HepG2 (cell line): ENCODE measurements at regions not wholly inside any gene's neighbourhood (a gene's known extent, or its start where the extent isn't known, plus 50 kb on each side); places are given as distances from the start of the nearest gene placed in this dataset.

ENCODE experiments used
- EED ChIP-seq: sonication (generic); formaldehyde crosslinking; IDR thresholded peaks from 2 replicates; pipeline ENCODE4 v1.5.0; 2020; ENCODE audit warnings: mild to moderate bottlenecking, missing genetic modification reagents
- HNRNPLL ChIP-seq: fragments of 200-400 bp; formaldehyde crosslinking; IDR thresholded peaks from 2 replicates; pipeline ENCODE4 v1.6.1; 2017; ENCODE audit warnings: mild to moderate bottlenecking, low read depth, low read length; ENCODE audit not compliant: poor library complexity, severe bottlenecking
- ISL2 ChIP-seq: sonication (generic); formaldehyde crosslinking; IDR thresholded peaks from 2 replicates; pipeline ENCODE4 v1.5.0; 2020; ENCODE audit warnings: missing genetic modification reagents
- NCOA1 ChIP-seq: sonication (generic); formaldehyde crosslinking; IDR thresholded peaks from 2 replicates; pipeline ENCODE4 v1.9.0; 2021; ENCODE audit warnings: missing genetic modification reagents
- PTBP1 ChIP-seq: fragments of 200-400 bp; formaldehyde crosslinking; IDR thresholded peaks from 2 replicates; pipeline ENCODE4 v1.6.1; 2018; ENCODE audit warnings: low read length, low read depth; ENCODE audit not compliant: poor library complexity, severe bottlenecking
- TARDBP ChIP-seq: sonication (generic); formaldehyde crosslinking; IDR thresholded peaks from 2 replicates; pipeline ENCODE4 v1.8.0; 2022; ENCODE audit warnings: mild to moderate bottlenecking, missing genetic modification reagents
- ZBTB8A ChIP-seq: sonication (generic); formaldehyde crosslinking; IDR thresholded peaks from 2 replicates; pipeline ENCODE4 v1.4.0; 2020; ENCODE audit warnings: mild to moderate bottlenecking, low read depth, missing genetic modification reagents, borderline replicate concordance
- ZFP62 ChIP-seq: sonication (generic); formaldehyde crosslinking; IDR thresholded peaks from 2 replicates; pipeline ENCODE4 v1.4.0; 2020; ENCODE audit warnings: missing genetic modification reagents
- ZNF235 ChIP-seq: sonication (generic); formaldehyde crosslinking; IDR thresholded peaks from 2 replicates; pipeline ENCODE4 v1.8.1; 2023; ENCODE audit warnings: mild to moderate bottlenecking, missing genetic modification reagents, borderline replicate concordance
- ZNF34 ChIP-seq: sonication (generic); formaldehyde crosslinking; IDR thresholded peaks from 2 replicates; pipeline ENCODE4 v1.4.0; 2020; ENCODE audit warnings: mild to moderate bottlenecking, missing genetic modification reagents, borderline replicate concordance
- ZNF530 ChIP-seq: sonication (generic); formaldehyde crosslinking; IDR thresholded peaks from 2 replicates; pipeline ENCODE4 v1.5.0; 2020; ENCODE audit warnings: low read depth, mild to moderate bottlenecking, missing genetic modification reagents
- ZNF674 ChIP-seq: sonication (generic); formaldehyde crosslinking; IDR thresholded peaks from 2 replicates; pipeline ENCODE4 v1.5.0; 2020; ENCODE audit warnings: low read depth, mild to moderate bottlenecking, missing genetic modification reagents
- ZNF788 ChIP-seq: sonication (generic); formaldehyde crosslinking; IDR thresholded peaks from 2 replicates; pipeline ENCODE4 v1.5.0; 2020; ENCODE audit warnings: mild to moderate bottlenecking, missing genetic modification reagents, borderline replicate concordance
- ZSCAN21 ChIP-seq: sonication (generic); formaldehyde crosslinking; IDR thresholded peaks from 2 replicates; pipeline ENCODE4 v1.8.0; 2022; ENCODE audit warnings: mild to moderate bottlenecking, missing genetic modification reagents, moderate library complexity, borderline replicate concordance
- TF ChIP-seq, protein P1 (sequence below): fragments of 450-650 bp; IDR thresholded peaks from 2 replicates; pipeline ENCODE4 v1.6.1; 2016
- TF ChIP-seq, protein P2 (sequence below): sonication (generic); formaldehyde crosslinking; IDR thresholded peaks from 2 replicates; pipeline ENCODE4 v1.4.0; 2020; ENCODE audit warnings: missing genetic modification reagents
- TF ChIP-seq, protein P3 (sequence below): IDR thresholded peaks from 2 replicates; pipeline ENCODE4 v1.6.1; 2016
- TF ChIP-seq, protein P4 (sequence below): sonication (generic); formaldehyde crosslinking; IDR thresholded peaks from 2 replicates; pipeline ENCODE4 v1.9.0; 2021; ENCODE audit warnings: missing genetic modification reagents, mild to moderate bottlenecking, borderline replicate concordance
- TF ChIP-seq, protein P5 (sequence below): sonication (generic); formaldehyde crosslinking; IDR thresholded peaks from 2 replicates; pipeline ENCODE4 v1.5.1; 2020; ENCODE audit warnings: mild to moderate bottlenecking, missing genetic modification reagents, moderate library complexity

DNA sequence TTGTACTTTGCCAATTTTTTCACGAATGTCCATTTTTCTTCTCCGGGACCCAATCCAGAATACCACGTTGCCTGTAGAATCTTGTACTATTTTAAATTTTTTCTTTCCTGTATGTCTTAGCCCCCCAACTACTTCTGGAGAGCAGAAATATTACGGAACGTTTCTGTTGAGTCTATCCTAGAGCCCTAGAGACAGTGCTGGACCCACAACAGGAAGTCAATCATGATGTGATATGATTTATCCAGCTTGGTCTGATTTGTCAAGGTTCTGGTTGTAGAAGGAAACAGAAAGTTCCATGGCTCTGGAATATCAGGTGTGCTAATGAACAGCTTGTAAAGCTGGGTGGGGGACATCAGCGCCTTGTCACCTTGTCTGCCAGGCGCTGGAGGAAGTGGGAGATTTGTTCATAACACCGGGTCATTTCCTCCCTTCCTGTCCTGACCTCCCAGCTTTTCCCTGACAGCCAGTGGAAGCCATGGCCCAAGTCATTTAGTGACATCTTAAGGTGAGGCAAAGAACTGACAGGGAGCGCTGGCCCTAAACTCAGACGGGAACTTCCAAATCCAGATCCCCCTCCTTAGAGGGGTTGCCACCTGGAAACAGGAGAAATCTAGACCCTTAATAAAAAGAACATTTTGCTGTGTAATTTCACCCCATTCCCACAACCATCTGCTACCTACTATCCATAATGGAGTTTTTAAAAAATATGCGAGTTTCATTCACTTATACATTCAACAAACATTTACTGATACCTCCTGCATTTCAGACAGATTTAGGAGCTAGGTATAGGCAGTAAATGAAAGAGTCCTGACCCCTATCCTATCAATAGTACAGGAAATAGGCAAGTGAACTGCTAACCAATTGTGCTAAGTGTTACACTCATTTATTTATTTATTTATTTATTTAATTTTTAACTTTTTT, 130.5 kb downstream of the ZFP64 start (continued):
- TF ChIP-seq ZBTB8A (CRISPR knock-in tag) (no peak), TARDBP (CRISPR knock-in tag) (no peak; the same call in 1 of the 2 replicates), ISL2 (CRISPR knock-in tag) (no peak), ZNF674 (no peak), HNRNPLL (no peak), ZNF34 (CRISPR knock-in tag) (no peak), EED (CRISPR knock-in tag) (no peak), ZNF530 (no peak), ZNF235 (no peak), PTBP1 (no peak), ZFP62 (CRISPR knock-in tag) (no peak), ZSCAN21 (no peak), NCOA1 (CRISPR knock-in tag) (no peak), ZNF788 (CRISPR knock-in tag) (no peak)
- TF ChIP-seq, protein P1, sequence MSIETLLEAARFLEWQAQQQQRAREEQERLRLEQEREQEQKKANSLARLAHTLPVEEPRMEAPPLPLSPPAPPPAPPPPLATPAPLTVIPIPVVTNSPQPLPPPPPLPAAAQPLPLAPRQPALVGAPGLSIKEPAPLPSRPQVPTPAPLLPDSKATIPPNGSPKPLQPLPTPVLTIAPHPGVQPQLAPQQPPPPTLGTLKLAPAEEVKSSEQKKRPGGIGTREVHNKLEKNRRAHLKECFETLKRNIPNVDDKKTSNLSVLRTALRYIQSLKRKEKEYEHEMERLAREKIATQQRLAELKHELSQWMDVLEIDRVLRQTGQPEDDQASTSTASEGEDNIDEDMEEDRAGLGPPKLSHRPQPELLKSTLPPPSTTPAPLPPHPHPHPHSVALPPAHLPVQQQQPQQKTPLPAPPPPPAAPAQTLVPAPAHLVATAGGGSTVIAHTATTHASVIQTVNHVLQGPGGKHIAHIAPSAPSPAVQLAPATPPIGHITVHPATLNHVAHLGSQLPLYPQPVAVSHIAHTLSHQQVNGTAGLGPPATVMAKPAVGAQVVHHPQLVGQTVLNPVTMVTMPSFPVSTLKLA: no peak
- TF ChIP-seq, protein P2, sequence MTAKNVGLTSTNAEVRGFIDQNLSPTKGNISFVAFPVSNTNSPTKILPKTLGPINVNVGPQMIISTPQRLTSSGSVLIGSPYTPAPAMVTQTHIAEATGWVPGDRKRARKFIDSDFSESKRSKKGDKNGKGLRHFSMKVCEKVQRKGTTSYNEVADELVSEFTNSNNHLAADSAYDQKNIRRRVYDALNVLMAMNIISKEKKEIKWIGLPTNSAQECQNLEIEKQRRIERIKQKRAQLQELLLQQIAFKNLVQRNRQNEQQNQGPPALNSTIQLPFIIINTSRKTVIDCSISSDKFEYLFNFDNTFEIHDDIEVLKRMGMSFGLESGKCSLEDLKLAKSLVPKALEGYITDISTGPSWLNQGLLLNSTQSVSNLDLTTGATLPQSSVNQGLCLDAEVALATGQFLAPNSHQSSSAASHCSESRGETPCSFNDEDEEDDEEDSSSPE (CRISPR knock-in tag): no peak
- TF ChIP-seq, protein P3, sequence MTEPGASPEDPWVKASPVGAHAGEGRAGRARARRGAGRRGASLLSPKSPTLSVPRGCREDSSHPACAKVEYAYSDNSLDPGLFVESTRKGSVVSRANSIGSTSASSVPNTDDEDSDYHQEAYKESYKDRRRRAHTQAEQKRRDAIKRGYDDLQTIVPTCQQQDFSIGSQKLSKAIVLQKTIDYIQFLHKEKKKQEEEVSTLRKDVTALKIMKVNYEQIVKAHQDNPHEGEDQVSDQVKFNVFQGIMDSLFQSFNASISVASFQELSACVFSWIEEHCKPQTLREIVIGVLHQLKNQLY (CRISPR knock-in tag): no peak
- TF ChIP-seq, protein P4, sequence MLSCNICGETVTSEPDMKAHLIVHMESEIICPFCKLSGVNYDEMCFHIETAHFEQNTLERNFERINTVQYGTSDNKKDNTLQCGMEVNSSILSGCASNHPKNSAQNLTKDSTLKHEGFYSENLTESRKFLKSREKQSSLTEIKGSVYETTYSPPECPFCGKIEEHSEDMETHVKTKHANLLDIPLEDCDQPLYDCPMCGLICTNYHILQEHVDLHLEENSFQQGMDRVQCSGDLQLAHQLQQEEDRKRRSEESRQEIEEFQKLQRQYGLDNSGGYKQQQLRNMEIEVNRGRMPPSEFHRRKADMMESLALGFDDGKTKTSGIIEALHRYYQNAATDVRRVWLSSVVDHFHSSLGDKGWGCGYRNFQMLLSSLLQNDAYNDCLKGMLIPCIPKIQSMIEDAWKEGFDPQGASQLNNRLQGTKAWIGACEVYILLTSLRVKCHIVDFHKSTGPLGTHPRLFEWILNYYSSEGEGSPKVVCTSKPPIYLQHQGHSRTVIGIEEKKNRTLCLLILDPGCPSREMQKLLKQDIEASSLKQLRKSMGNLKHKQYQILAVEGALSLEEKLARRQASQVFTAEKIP: no peak
- TF ChIP-seq, protein P5, sequence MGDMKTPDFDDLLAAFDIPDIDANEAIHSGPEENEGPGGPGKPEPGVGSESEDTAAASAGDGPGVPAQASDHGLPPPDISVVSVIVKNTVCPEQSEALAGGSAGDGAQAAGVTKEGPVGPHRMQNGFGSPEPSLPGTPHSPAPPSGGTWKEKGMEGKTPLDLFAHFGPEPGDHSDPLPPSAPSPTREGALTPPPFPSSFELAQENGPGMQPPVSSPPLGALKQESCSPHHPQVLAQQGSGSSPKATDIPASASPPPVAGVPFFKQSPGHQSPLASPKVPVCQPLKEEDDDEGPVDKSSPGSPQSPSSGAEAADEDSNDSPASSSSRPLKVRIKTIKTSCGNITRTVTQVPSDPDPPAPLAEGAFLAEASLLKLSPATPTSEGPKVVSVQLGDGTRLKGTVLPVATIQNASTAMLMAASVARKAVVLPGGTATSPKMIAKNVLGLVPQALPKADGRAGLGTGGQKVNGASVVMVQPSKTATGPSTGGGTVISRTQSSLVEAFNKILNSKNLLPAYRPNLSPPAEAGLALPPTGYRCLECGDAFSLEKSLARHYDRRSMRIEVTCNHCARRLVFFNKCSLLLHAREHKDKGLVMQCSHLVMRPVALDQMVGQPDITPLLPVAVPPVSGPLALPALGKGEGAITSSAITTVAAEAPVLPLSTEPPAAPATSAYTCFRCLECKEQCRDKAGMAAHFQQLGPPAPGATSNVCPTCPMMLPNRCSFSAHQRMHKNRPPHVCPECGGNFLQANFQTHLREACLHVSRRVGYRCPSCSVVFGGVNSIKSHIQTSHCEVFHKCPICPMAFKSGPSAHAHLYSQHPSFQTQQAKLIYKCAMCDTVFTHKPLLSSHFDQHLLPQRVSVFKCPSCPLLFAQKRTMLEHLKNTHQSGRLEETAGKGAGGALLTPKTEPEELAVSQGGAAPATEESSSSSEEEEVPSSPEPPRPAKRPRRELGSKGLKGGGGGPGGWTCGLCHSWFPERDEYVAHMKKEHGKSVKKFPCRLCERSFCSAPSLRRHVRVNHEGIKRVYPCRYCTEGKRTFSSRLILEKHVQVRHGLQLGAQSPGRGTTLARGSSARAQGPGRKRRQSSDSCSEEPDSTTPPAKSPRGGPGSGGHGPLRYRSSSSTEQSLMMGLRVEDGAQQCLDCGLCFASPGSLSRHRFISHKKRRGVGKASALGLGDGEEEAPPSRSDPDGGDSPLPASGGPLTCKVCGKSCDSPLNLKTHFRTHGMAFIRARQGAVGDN: no peak
